HG03103 (cell line): ENCODE measurements at regions not wholly inside any gene's neighbourhood (a gene's known extent, or its start where the extent isn't known, plus 50 kb on each side); places are given as distances from the start of the nearest gene placed in this dataset.
"Not testable (repeated sequence)": the region's sequence is repeated elsewhere in the genome, so short reads cannot be mapped to it uniquely, and the experiment has no call there.

Experiments
- ATAC-seq: cut with Tn5 transposase; IDR thresholded peaks from one replicate; pipeline ENCODE4 v1.9.1; 2021; ENCODE audit warnings: low read depth; ENCODE audit not compliant: unreplicated experiment

GRCh38 chr12:114821570-114821969 is 137.6 kb upstream of the TBX3 start:
- ATAC-seq = no peak

DNA sequence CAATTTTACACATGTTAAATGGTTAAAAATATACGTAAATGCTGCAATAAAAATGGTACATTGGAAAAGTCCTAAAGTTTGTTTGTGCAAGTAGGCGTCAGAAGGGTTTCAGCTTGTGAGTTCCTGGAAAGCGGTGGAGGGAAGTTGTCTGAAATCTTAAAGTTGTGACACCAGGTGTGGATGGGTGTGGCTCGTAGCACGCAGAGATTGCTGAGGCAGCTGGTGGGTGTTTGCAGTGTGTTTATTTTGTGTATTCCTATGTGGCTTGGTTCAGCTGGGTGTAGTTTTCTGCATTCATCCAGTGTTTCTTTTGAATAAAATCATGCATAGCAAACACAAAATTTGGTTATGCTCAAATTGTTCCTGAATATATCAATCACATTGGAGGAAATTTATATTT is 136.8 kb upstream of the TBX3 start:
- no peak for ATAC-seq

DNA sequence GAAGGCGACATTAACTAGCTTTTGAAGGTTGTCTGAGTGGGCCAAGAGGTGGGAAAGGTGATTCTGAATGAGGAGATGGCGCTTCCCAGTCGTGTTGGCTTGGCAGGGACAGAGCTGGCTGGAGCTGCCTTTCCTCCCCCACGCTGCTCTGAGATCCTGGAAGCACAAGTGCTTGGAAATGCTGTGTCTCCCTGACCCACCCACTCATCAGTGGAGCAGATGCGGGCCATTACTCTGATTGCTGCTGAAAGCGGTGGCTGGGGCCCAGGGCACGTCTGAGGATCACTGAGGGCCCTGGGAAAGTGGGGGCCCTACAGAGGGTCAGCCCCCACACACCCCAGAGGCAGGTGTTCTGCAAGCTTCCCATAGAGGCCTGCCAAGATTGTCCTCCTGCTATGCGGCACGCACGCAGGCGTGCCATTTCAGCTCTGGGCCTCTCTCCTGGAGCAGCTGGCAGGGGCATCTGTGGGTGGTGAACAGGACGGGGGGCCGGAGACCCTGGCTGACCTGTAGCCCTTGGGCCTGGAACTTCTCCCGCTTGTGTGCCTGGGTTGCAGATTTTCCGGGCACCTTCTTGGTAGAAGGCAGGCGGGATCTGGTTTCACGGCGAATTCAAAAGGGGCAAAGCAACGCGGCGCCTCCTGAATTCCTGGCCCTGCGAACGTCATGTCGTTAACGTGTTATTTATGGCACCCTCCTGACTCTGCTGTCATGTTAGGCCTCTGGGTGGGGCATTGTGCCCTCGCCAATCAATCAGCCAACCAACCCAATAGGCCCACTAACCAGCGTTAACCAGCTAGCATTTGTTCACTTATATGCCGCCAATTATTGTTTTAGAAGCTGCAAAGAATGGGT is 133.8 kb upstream of the TBX3 start:
- ATAC-seq = no peak

DNA sequence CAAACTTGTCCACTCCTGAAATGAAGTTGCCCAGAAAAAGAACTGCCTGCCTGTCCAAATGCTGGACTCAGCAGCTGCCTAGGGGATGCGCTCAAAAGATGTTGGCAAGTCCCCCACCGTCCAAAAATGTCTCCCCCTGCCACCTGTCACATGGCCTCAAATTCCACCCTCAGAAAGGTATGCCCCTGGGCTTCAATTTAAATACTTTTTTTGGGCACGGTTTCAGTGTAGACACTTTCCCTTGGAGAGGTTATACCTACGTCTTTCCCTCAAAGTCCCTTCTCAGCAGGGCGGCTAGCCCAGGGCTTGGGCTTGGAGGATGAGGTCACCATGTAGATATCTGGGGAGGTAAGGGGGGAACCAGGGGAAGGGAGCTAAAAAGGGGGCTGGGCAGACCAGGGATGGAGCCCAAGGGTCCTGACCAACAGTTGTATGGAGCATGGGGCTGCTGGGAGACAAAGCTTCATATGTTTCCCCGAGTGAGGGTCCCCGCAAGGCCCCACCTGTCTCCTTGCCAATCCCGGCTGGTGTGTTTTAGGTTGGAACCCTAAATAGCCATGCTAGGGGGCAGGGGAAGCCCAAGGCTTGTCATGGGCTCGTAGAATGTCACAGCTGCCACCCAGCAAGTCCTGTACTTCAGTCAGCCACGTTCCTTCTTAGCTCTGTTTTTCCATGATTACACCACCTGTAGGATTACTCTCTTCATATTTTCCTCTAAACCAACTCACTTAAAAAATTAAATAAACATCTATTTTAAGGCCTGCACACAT is 131.2 kb upstream of the TBX3 start:
- no peak for ATAC-seq

- ATAC-seq = no peak
Observed at GRCh38 chr12:114812858-114813761, 129.1 kb upstream of the TBX3 start.

DNA sequence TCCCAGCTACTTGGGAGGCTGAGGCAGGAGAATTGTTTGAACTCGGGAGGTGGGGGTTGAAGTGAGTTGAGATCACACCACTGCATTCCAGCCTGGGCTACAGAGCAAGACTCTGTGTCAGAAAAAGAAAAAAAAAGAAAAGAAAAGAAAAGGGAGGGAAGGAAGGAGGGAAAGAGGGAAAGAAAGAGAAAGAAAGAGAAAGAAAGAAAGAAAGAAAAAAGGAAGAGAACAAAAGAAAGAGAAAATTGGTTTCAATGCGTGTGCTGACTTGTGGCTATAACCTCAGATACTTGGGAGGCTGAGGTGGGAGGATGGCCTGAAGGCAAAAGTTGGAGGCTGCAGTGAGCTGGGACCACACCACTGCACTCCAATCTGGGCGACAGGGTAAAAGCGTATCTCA is 128.4 kb upstream of the TBX3 start:
- ATAC-seq = no peak

- no peak for ATAC-seq
Observed at GRCh38 chr12:114809097-114809496, 125.1 kb upstream of the TBX3 start.

- ATAC-seq = not testable (repeated sequence)
Observed at GRCh38 chr12:114801381-114801780, 117.4 kb upstream of the TBX3 start.

GRCh38 chr12:114800566-114800965 is 116.6 kb upstream of the TBX3 start:
- ATAC-seq = not testable (repeated sequence)

GRCh38 chr12:114799574-114800487 is 115.9 kb upstream of the TBX3 start:
- no peak for ATAC-seq

DNA sequence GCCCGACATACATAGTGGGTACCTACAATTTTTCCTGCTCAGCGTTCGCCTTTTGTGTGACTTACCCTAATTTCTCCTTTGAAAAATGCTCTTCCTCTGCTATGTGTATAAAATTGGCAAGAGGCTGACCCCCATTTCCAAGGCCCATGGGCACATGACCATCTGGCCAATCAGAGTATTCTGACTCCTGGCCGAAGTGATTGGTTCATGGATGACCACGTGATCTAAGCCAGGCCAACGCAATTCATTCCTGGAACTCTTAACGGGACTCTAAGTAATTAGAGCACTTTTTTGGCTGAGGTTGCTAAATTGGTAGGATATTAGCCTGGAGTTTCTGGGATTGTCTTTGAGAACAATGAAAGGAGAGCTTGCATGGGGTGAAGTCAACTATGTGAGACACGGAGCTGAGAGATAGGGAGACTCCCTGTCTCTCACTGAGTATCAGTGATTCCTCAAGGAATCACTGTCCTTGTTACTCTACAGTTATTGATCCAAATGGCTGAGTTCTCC is 110.1 kb upstream of the TBX3 start:
- no peak for ATAC-seq

- no peak for ATAC-seq
Observed at GRCh38 chr12:114790276-114790675, 106.3 kb upstream of the TBX3 start.

DNA sequence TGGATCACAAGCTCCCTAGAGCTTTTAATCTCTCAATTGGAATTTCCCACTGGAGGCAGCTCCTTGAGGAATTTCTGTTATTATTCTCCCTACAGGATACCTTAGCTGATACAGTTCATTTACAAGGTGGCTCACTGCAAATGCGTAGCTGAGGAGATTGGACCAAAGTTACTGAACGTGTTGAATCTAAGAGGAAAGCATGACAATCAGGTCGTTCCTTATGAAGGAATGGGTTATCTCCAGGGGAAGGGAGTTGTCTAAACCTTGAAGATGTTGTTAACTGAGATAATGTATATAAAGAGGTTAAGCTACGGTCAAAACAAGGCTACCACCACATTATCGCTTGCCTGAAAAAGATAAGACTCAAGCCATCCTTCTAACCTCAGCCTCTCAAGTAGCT is 105.8 kb upstream of the TBX3 start:
- no peak for ATAC-seq

DNA sequence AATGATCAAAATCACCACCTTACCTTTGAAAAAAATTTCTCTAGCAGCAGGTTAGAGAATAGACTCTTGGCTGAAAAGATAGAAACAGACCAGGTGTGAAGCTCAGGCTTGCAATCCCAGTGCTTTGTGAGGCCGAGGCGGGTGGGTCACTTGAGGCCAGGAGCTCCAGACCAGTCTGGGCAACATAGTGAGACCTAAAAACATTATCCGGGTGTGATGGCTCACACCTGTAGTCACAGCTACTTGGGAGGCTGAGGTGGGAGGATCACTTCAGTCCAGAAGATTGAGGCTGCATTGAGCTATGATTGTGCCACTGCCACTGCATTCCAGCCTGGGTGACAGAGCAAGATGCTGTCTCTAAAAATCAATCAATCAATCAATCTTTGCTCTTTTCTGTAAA is 105.3 kb upstream of the TBX3 start:
- ATAC-seq = no peak

DNA sequence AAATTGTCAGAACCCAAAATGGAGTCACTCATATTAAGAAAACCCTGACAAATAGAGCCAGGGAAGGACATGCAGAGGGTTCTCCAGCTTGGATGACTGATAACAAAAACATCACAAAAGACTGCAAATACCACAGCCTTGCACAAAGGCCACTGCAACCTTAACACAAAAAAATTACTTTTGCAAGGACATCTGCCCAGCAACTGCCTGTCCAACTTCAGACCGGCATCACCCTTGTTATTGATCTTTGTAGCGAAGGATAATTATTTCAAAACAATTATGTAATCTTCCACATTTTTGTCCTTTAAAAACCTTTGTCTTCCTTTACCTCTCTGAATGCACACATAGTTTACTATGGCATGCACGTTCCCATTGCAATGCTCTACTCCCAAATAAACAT is 100.6 kb upstream of the TBX3 start:
- no peak for ATAC-seq

- ATAC-seq = no peak
Observed at GRCh38 chr12:114783089-114783618, 99.2 kb upstream of the TBX3 start.

DNA sequence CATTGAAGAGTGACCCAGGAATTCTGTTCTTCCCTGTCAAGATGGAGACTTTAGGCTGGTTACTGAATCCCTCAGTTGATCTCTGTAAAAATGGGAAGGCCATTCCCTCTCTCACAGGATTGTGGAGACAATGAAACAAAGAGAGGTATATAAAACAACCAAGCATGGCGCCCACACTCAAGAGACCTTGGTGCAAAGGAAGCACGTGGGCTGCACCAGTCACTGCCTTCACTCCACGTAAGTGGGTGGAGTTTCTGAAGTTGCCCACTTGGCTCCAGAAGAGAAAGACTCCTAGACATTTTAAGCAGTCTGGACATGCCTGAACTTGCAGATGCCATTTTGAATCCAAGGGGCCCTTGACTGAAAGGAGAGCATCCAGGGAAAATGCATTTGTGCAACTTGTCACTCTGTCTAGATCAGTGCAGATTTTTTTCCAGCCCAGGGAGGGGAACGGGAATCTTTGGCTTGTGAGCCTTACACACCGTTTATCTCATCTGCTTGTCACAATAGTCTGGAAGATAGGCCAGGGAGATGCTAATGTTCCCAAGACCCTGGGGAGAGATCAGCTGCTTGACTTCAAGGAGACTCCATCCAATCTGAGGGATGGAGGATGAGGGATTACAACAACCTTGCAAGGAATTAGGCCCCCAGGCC is 96.9 kb upstream of the TBX3 start:
- ATAC-seq = no peak

GRCh38 chr12:114779647-114780046 is 95.7 kb upstream of the TBX3 start:
- ATAC-seq = no peak

DNA sequence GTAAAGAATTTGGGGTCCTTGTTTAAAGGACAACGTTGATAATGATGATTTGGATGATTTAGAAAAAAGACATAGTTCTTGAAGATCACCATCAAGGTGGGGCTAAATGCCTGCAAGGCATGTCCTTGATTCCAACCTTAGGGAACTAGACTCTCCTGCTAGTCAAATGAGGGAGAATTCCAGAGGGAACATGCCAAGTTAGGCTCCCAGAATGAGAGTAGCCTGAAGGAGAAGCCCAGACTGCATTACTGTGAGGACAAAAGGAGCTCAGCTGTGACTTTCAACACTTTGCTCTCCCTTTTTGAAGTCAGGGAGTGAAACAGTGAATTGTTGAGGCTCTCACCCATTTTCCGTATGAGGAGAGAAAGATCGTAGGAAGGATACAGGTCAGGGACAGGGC is 95.2 kb upstream of the TBX3 start:
- no peak for ATAC-seq
